ENCODE measurements at regions not wholly inside any gene's neighbourhood (a gene's known extent, or its start where the extent isn't known, plus 50 kb on each side); places are given as distances from the start of the nearest gene placed in this dataset.

GRCh38 chr20:56805313-56805712, 176.2 kb downstream of the TFAP2C start:
- H3K4me1 ChIP-seq (ENCODE audit: control insufficient read depth in 2 of 3, insufficient read depth in 2 of 3, low read depth in 1 of 3, low read length in 3 of 3) = no peaks in the 10 kb centered on the region
- peak overlapping the region in 1 of 3 donors; percentile 6 for H3K4me3 ChIP-seq (ENCODE audit: low read length in 3 of 3)
- no peak overlapping the region for H3K27ac ChIP-seq (ENCODE audit: low read depth in 2 of 2, low read length in 2 of 2)
- H3K36me3 ChIP-seq (ENCODE audit: control insufficient read depth in 2 of 3, insufficient read depth in 3 of 3, low read length in 3 of 3) = no peaks in the 10 kb centered on the region
- no peaks in the 10 kb centered on the region for H3K9me3 ChIP-seq (ENCODE audit: control insufficient read depth in 2 of 3, insufficient read depth in 1 of 3, low read length in 3 of 3)
- TF ChIP-seq, protein P1, sequence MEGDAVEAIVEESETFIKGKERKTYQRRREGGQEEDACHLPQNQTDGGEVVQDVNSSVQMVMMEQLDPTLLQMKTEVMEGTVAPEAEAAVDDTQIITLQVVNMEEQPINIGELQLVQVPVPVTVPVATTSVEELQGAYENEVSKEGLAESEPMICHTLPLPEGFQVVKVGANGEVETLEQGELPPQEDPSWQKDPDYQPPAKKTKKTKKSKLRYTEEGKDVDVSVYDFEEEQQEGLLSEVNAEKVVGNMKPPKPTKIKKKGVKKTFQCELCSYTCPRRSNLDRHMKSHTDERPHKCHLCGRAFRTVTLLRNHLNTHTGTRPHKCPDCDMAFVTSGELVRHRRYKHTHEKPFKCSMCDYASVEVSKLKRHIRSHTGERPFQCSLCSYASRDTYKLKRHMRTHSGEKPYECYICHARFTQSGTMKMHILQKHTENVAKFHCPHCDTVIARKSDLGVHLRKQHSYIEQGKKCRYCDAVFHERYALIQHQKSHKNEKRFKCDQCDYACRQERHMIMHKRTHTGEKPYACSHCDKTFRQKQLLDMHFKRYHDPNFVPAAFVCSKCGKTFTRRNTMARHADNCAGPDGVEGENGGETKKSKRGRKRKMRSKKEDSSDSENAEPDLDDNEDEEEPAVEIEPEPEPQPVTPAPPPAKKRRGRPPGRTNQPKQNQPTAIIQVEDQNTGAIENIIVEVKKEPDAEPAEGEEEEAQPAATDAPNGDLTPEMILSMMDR (IDR thresholded peaks at IDR 0.05; ENCODE audit: borderline replicate concordance, extremely low read depth, insufficient read depth) = no peak
- H3K27me3 ChIP-seq (ENCODE audit: control insufficient read depth, insufficient read depth, low read length) = peaks cover 9% of the 10 kb centered on the region
- intact Hi-C loops (cut with DNase I) = no loop called here
- H3K9ac ChIP-seq (ENCODE audit: low read length in 3 of 3) = no peak overlapping the region
- no peak for DNase-seq
- no peak for FAIRE-seq

- FAIRE-seq = no peak
- H3K4me3 ChIP-seq (ENCODE audit: low read length in 3 of 3) = no peak overlapping the region
- H3K9me3 ChIP-seq (ENCODE audit: control insufficient read depth in 2 of 3, insufficient read depth in 1 of 3, low read length in 3 of 3) = no peaks in the 10 kb centered on the region
- H3K4me1 ChIP-seq (ENCODE audit: control insufficient read depth in 2 of 3, insufficient read depth in 2 of 3, low read depth in 1 of 3, low read length in 3 of 3) = no peaks in the 10 kb centered on the region
- TF ChIP-seq, protein P1 (IDR thresholded peaks at IDR 0.05; ENCODE audit: borderline replicate concordance, extremely low read depth, insufficient read depth) = no peak
- intact Hi-C loops (cut with DNase I) = no loop called here
- H3K27ac ChIP-seq (ENCODE audit: low read depth in 2 of 2, low read length in 2 of 2) = no peak overlapping the region
- H3K9ac ChIP-seq (ENCODE audit: low read length in 3 of 3) = no peak overlapping the region
- H3K27me3 ChIP-seq (ENCODE audit: control insufficient read depth, insufficient read depth, low read length) = peaks cover 9% of the 10 kb centered on the region
- no peaks in the 10 kb centered on the region for H3K36me3 ChIP-seq (ENCODE audit: control insufficient read depth in 2 of 3, insufficient read depth in 3 of 3, low read length in 3 of 3)
- DNase-seq = no peak
Measured at GRCh38 chr20:56805966-56806365, 176.9 kb downstream of the TFAP2C start.

GRCh38 chr20:56806952-56807517, 177.9 kb downstream of the TFAP2C start:
- H3K4me1 ChIP-seq (ENCODE audit: control insufficient read depth in 2 of 3, insufficient read depth in 2 of 3, low read depth in 1 of 3, low read length in 3 of 3) = no peaks in the 10 kb centered on the region
- TF ChIP-seq, protein P1 (IDR thresholded peaks at IDR 0.05; ENCODE audit: borderline replicate concordance, extremely low read depth, insufficient read depth) = no peak
- no peak for FAIRE-seq
- H3K9ac ChIP-seq (ENCODE audit: low read length in 3 of 3) = no peak overlapping the region
- no peaks in the 10 kb centered on the region for H3K9me3 ChIP-seq (ENCODE audit: control insufficient read depth in 2 of 3, insufficient read depth in 1 of 3, low read length in 3 of 3)
- DNase-seq = peak in 1 of 5 donors; percentile 57
- H3K4me3 ChIP-seq (ENCODE audit: low read length in 3 of 3) = no peak overlapping the region
- intact Hi-C loops (cut with DNase I) = no loop called here
- H3K27ac ChIP-seq (ENCODE audit: low read depth in 2 of 2, low read length in 2 of 2) = no peak overlapping the region
- H3K36me3 ChIP-seq (ENCODE audit: control insufficient read depth in 2 of 3, insufficient read depth in 3 of 3, low read length in 3 of 3) = no peaks in the 10 kb centered on the region
- peaks cover 9% of the 10 kb centered on the region for H3K27me3 ChIP-seq (ENCODE audit: control insufficient read depth, insufficient read depth, low read length)

Measured in kidney (tissue), 13 donors.